HG03175 (cell line): ENCODE measurements at regions not wholly inside any gene's neighbourhood (a gene's known extent, or its start where the extent isn't known, plus 50 kb on each side); places are given as distances from the start of the nearest gene placed in this dataset.
A peak's percentile ranks its signal among the peaks of the same experiment; 100 is the strongest.
"Not testable (repeated sequence)": the region's sequence is repeated elsewhere in the genome, so short reads cannot be mapped to it uniquely, and the experiment has no call there.

ENCODE experiments used
- ATAC-seq: cut with Tn5 transposase; IDR thresholded peaks from one replicate; pipeline ENCODE4 v1.9.1; 2021; ENCODE audit warnings: mild to moderate bottlenecking, moderate library complexity; ENCODE audit not compliant: unreplicated experiment

DNA sequence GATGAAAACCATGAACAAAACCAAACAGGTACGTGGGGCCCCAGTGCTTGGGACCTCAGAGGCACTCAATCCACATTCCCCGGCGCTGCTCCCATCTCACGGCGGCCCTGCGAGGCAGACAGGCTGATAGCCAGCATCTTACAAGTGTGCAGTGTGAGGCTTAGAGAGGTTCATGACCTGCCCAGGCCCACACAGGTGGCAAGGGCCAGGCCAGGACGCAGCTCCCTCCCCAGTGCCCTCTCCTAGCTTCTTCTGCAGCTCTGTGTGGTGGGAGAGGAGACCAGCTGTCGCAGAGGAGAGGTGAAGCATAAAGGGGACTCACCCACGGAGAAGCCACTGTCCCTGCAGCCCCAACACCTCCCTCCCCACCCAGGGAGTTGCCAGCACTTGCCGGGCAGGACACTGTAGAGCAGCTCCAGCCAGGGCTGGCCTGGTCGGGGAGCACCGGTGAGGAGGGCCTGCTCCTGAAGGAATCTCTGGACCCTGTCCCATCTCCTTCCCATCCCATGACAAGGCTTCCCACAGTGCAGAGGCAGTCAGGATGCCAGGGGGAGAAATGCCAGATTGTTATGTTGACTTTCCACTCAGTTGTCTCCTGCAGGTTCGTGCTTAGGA, 92.4 kb upstream of the TMEM45B start:
- no peak for ATAC-seq

DNA sequence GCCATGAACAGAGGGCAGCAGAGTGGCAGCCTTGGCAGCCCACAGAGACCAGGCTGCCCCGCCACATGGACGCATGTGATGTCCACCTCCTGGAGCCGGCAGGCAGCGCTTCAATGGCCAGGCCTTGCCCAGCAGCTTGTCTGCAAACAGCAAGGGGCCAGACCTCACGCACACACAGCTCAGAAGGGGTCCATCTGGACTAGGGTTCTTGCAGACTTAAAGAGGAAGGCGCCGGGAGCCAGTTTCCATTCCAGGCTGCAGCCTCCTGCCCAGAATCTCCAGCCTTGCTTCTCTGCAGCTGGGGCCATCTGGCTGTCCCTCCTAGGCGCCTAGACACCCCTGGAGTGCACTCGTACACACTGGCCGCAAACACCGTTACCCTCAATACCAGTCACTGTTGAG, 91.9 kb upstream of the TMEM45B start:
- no peak for ATAC-seq

DNA sequence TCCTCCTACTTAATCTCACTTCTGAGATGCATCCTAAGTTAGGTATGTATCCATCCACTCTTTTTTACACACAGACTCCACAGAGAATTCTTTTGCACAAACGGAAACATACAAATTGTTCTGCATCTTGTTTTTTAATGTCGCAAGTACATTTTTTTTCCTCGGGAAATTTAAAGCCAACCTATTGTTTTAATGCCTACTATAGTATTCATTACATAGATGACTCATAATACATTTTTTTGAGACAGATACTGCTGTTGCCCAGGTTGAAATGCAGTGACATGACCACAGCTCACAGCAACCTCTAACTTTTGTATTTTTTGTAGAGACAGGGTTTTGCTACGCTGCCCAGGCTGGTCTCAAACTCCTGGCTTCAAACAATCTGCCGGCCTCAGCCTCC, 90.8 kb upstream of the TMEM45B start:
- ATAC-seq: no peak

DNA sequence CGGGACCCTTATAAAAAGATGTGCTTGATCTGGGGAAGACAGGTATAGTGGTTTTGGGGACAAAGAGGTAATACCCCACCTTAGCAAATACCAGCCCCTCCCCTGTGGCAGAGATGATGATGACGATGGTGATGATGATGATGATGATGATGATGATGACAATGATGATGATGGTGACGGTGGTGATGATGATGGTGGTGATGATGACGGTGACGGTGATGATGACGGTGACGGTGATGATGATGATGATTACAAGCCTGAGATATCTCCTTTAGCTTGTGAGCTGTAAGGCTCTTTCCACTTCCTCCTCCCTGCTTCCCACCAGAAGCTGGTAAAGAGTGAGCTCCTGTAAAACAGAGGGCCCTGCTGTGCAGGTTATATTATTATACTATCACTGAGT, 89.5 kb upstream of the TMEM45B start:
- no peak for ATAC-seq

DNA sequence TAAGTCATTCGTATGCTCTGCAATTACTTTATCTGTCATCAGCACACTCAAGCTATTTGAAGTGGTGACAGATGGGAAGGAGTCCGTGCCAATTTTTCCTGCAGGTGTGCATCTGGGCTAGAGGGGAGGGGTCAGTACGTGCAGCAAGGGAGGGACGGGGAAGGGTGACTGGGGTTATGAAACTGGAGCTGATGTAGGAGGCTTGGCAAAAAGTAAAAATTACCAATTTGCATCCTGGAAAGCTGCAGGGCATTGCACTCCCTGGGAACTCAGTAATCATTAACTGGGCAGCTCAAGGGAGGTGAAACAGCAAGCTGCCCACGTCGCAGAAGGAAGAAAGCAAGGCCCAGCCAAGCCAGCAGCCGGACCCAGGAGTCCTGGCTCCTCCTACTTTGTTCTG, 87.1 kb upstream of the TMEM45B start:
- ATAC-seq: no peak

DNA sequence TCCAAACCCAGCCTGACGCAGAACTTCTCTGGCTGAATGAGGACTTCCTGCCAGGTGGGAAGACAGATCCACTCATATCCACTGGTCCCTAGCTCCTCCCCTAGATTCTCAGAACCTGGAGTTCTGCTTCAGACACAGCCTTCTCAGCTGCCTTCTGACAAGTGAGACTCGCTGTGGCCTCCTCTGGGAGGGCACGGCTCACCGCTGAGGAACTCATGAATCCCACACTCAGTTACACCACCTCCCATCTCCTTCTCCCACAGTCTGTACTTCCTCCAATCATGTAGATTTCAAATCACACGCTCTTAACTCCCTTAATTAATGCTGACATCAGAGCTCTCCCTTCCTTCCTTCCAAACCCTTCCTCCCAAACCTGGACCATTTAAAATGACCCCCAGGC, 86.4 kb upstream of the TMEM45B start:
- ATAC-seq: no peak

DNA sequence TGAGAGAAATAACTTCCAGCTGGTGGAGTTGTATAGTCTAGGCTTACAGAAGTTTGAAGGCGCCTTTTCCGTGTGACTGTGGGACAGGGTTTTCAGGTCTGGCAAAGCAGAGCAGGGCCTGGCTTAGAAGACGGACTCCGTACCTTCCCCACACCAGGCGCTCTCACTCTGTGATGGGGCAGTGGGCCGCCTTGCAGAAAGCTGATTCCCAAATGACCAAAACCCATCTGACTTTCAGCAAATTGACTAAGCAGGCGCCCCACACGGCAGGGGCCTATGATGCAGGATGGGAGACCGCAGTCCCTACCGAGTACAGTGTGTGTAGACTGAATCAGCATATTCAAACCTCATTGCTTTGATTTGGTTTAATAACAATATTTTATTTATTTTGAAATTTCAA, 85.8 kb upstream of the TMEM45B start:
- ATAC-seq: no peak

DNA sequence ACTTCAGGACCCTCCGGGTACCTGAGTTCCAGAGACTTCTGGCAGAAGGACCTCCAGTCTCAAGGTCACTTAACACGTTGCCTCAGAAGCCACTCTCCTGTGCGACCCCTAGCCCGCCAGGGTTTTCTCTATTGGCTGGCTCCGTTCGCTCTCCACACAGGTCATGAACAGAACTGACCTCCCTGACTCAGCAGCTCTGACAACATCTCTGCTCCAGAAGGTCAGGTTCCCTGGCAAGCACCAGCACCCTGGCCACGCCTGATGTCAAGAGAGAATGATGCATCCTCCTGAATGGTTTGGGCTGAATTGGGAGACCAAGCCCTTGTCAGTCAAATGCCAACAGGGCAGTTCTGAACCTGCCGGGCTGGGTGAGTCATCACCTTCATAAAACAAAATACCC, 84.3 kb upstream of the TMEM45B start:
- no peak for ATAC-seq

DNA sequence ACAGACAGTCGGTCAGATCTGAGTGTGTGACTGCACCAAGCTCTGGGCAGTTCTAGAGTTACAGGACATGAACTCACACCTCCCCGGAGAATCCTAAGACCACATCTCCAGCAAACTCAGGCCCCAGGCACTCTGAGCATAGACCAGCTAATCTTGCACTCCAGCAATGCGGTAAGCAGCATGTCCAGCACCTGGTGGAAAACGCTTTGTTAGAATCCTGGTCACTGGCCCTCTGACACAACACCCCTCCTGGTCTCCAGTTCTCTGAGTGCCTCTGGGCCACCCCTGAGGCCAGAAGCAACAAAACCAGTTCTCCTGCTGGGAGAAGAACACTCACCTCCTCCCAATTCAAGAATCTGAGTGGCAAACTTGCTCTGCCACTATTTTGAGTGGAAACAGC, 82.7 kb upstream of the TMEM45B start:
- ATAC-seq: no peak

DNA sequence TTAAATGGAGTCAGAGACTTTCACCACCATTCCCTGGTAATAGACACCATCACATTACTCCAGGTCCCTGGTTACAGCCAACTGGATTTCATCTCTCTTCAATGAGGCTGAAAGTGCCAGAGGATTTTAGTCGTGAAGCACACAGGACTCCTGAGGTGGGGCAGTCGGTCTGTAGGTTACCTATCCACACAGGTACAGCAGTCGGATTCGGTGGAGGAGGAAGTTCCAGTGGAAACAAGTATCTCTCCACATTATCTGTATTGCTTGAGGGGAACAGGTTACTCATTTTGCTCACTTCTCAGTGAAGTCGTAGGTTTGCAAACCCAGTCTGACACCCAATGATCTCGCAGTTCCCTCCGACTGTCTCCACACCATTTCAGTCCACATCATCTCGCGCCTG, 82.3 kb upstream of the TMEM45B start:
- ATAC-seq: no peak

DNA sequence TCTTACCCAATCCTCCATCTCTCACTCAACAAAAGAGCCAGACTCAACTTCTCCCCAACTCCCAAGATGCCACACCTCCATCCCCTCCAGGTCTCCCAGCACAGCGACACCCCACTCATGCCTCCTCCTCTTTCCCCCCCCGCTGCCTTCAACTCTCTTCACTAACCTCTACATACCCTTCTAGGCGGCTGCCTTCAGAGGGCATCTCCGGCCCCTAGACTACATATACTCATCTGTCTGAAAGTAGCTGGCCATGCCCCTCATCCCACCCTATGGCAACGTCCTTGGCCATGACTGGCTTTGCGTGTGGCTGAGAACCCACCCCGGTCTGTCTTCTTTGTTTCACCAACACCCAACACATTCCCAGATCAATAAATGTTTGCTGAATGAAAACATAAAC, 81.7 kb upstream of the TMEM45B start:
- ATAC-seq: no peak

DNA sequence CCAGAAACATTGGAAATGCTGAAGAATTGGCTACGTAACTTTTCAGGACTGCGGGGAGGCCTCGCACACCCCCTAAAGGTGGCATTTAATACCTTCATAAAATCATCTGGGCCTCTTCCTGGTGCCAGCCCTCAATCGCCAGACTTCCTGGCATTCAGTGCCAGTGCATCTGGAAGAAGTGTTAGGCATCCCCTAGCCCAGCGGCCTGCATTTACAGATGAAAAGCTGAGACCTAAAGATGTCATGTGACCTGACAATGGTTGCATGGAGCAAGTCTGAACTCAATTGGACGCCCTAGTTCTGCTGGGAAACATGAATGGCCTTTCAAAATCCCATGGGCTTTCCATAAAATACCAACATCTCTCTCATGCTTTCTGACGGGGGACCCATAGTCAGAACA, 81.0 kb upstream of the TMEM45B start:
- ATAC-seq: no peak

DNA sequence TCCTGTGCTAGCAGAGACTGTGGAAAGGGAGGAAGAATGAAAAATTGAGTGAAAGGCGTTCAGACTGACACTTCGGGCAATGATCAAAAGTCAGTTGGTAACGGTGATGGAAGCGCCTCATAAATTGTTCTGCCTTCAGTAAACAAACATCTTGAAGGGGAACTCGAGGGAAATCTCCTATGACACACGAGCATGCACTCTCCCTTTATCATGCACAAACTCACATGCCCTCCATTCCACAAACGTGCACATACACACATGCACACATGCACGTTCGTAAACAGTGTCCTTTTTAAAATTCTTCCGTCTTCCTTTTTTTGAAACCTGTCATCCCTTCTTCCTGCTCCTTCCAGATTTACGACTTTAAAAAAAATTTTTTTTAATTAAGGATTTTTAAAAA, 77.8 kb upstream of the TMEM45B start:
- ATAC-seq: no peak

DNA sequence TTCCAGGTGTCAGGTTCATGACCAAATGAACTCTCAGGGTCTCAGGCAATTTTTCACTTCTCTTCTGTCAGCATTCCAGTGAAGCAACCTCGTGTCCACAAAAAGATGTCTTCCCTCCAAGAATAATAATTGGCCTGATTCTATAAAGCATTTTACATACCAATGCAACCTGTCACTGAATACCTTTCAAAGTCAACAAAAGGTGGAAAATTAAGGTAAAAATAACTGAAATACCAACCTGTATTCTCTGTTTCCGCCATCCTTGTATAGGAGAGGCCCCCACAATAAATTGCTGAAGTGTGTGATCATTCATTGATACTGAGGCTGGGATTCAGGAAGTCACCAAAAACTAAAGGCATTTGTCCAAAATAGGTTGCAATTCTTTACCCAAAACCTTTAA, 77.4 kb upstream of the TMEM45B start:
- no peak for ATAC-seq

DNA sequence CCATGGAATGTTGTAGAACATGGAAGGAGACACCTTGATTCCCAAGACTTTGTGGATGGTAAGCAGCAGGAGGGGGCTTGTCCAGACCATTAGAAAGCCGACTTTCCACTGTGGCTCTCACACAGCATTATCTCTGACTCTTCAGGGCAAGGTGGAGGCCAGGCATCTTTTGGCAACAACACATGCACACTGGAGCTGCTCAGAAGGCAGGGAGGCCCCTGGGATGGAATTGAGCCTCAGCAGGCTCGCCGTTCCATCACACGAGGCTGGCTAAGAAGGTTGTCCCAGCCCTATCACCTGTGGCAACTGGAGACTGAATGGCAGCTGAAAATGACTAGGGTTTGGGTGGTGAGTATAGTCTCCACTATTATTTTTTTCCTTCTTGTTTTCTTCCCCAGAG, 76.3 kb upstream of the TMEM45B start:
- no peak for ATAC-seq

DNA sequence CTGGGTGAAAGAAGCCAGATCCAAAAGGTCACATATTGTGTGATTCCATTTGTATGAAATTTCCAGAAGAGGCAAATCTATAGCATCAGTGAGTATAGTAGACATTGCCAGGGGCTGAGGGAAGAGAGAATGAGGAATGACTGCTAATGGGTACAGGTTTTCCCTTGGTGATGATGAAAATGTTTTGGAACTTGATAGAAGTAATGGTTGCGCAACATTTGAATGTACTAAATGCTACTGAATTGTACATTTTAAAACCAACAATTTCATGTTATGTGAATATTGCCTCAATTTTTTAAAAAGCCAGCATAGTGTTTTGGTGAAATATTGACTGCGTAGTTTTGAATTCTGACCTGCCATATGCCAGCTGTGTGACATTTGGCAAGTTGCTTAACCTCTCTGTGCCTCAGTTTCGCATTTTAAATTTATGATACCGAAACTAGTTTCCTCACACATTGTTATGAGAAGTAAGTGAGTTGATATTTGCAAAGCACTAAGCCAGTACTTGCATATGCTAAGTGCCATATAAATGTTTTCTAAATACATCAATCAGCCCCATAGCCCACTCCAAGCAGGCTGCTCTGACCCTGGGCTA, 75.4 kb upstream of the TMEM45B start:
- no peak for ATAC-seq

DNA sequence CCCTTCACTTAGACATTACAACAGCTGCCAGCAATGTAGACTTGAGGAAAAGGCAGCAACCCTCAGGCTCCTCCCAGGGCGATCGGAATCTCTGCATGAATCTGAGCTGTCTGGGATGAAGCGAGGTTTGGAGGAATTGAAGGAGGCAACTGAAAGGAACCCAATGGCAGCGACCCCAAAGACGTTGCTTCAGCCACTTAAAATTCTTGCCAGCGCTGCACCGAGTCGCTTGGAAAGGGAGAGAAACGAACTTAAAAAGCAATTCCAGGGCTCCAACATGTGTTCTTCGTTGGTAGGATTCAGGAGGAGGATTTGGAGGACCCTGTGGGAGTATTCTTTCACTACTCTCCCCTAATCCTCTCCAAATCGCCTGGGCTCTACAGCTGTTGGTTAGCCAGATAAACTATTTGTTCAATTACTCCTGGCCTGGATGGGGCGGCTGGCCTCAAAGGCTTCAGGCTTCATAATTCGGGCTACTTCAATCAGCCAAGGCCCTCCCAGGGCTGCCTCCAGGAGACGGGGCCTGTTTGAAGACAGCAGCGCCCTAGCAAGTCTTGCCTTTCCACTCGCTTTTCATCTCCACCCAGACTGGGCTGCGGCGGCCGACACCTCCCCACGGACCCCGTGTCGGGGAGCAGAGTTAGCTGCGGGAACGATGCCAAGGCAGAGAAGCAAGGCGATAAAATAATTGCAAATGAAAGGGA, 72.4 kb upstream of the TMEM45B start:
- no peak for ATAC-seq

DNA sequence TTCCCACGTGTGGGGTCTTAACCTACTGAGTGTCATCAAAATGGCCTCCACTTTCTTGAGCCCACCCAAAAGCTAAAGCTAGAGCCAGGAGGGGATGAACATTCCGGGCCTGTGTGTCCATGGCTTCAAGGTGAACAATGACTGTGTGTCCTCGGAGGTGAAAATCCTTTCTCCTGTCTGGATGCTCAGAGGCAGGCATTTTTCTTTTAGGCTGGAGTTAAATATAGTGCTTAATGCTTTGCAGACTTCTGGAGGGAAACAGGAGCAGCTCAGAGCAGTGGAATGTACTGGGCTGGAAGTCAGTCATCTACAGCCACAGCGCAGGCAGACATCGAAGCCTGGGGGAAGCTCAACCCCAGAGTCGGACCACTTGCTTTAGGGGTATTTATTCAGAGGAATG, 68.6 kb upstream of the TMEM45B start:
- ATAC-seq: no peak

DNA sequence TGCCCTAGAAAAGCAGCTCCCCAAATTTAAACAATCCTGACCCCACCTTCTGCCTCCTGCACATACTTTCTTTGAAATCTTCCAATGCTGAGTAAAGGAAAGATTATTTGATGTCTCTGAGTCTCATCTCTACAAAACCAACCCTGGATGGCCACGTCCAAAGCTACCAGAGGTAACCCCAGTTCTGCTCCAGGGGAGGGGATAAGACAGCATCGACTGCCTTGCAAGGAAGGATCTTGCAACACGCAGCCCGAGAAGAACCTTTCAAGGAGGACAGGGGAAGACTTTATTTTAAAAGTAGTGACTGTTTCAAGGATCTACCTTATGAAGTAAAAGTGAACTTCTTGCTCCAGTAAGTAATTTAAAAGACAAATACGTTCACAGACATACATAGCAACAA, 66.5 kb upstream of the TMEM45B start:
- ATAC-seq: no peak

DNA sequence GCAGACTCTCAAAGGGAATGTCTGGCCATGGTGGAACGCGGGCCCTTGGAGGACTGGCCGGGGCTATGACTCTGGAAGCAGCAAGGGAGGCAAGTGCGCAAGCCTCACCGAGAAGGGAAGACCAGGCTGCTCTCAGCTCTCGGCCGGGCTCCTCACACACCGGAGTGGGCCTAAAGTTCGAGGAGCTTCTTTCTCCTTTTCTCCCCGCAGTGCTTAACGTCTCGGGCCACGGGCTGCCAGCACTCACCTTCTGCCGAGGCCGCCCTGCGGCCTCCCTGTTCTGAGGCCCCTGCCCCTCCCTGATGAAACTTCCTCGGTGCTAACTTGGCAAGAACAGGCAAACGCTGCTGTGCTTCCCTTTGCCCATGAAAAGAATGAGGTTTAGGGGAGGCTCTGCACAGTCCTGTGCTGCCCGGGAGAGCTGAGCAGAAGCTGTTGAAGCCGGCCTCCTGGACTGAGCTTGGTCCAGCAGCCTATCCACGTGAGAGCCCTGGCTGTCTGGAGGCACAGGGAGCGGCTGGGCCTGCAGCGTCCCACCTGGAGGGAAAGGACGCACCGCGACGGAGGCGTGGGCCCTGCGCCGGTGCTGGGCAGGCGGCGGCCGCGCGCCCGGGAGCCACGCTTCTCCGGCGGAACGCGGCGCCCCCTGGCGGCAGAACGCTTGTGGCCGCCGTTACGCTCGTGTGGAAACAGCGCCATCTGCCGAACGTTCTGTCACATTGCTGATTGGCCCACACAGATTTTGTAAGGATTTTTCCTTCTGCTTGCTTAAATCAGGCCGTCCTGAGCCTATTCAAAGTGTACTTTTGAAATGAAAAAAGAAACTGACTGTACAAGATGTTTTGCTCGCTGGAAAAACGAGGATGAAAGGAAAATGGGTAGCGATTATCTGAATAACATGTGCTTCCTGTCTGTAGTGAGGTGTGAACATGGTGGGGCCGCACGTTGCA, 65.0 kb upstream of the TMEM45B start:
- peak; percentile 87 for ATAC-seq

DNA sequence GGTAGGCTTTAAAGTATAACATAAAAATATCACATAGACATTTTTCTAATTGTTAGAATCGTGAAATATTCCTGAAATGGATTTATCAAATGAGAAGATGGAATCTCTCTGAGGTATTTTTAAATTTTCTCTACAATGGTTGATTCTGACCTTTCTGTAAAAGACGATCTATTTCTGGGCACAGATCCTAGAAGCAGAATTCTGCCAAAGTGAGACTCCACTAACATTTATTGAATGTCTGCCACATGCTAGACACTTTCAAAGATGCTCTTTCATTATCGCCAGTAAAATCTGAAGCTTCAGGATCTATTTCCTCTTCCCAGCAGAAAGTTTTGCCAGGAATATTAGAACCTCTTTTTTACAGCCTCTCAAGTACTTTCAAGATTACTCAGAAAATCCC, 64.1 kb upstream of the TMEM45B start:
- no peak for ATAC-seq

DNA sequence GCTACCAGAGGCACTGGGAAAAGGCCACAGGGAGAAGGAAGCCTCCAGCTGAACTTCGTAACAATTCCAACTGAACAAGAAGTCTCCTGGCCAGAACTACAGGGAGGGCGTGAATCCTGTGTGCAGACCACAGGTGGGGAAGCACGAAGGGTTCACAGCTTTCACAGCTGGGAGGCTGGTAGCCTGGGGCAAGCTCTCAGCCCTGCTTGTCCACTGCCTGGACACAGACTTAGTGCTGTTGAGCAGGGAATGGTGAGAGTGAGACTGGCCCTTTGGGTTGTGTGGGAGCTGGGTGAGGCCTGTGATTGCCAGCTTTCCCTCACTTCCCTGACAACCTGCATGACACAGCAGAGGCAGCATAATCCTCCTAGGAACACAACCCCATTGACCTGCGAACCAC, 52.1 kb upstream of the TMEM45B start:
- ATAC-seq: not testable (repeated sequence)
